ENCODE measurements at regions not wholly inside any gene's neighbourhood (a gene's known extent, or its start where the extent isn't known, plus 50 kb on each side); places are given as distances from the start of the nearest gene placed in this dataset.

DNA sequence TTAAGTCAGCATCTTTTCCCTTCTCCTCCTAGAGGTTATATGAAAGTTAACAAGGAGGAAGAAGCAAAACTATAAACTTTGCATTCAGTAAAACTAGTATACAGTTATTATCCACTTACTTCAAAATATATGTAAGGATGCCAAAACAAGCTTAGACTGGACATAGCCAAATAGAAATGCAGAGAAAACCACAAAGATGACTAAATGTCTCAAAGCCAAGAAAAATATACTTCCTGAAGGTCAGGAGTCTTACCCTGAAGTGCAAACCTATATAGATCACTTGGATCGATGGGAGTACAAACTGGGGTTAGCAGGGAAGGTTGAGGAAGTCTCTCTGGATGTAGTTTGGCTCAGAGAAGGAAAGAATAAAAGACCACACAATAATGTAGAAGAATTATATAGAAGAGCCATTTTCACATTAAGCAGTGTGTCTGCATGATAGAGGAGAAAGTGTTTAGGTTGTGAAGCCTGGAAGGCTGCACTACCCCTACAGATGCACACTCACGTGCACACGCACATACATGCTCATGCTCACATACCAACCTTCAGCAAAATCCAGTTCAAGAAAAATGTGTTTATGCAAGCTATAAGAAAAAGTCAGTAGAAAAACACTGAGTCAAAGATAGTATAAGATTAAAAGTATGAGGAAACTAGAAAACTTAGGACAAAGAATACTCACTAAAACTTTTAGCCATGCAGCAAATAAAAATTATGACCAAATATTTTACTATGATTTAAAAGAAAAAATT is 112.1 kb upstream of the RXFP2 start:
- H3K27me3 ChIP-seq (ENCODE audit: control insufficient read depth in 2 of 2, insufficient read depth in 1 of 2, low read length in 1 of 2), result no peaks in the 10 kb centered on the region
- H3K27ac ChIP-seq (ENCODE audit: low read depth in 1 of 2, low read length in 1 of 2), result no peak overlapping the region
- H3K4me3 ChIP-seq (ENCODE audit: low read length in 2 of 2), result no peak overlapping the region
- no peak for DNase-seq (ENCODE audit: low read depth in 6 of 9, low spot score in 9 of 9)
- no peaks in the 10 kb centered on the region for H3K4me1 ChIP-seq (ENCODE audit: control insufficient read depth in 2 of 2, insufficient read depth in 2 of 2, low read length in 2 of 2)
- H3K36me3 ChIP-seq (ENCODE audit: control insufficient read depth in 2 of 2, insufficient read depth in 2 of 2, low read length in 1 of 2), result no peaks in the 10 kb centered on the region
- no peaks in the 10 kb centered on the region for H3K9me3 ChIP-seq (ENCODE audit: control insufficient read depth in 2 of 2, insufficient read depth in 1 of 2, low read length in 1 of 2)
- WGBS, result 94% methylated on average over 3 of the region's 3 CpGs

DNA sequence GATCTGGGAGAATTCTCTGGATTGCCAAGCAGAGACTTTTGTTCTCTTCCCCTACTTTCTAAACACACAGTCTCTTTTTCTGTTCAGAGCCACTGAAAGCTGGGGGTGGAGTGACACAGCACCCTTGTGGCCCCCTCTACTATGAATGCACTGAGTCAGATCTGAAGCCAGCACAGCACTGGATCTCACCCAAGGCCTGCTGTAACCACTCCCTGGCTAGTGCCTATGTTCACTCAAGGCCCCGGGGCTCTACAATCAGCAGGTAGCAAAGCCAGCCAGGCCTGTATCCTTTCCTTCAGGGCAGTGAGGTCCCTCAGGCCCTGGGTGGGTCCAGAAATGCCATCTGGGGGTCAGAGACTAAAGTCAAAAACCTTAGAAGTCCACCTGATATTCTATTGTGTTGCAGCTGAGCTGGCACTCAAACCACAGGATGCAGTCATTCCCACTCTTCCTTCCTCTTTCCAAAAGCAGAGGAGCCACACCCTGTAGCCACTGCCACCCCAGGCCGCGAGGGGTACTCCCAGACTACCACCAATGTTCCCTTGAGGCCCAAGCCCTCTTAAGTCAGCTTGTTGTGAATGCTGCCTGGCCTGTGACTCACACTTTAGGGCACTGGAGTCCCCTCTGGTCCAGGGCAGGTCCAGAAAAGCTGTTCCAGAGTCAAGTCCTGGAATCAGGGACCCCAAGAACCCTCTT is 110.1 kb upstream of the RXFP2 start:
- Histone ChIP-seq H3K9me3 (ENCODE audit: control insufficient read depth in 2 of 2, insufficient read depth in 1 of 2, low read length in 1 of 2) (no peaks in the 10 kb centered on the region), H3K36me3 (ENCODE audit: control insufficient read depth in 2 of 2, insufficient read depth in 2 of 2, low read length in 1 of 2) (no peaks in the 10 kb centered on the region), H3K4me1 (ENCODE audit: control insufficient read depth in 2 of 2, insufficient read depth in 2 of 2, low read length in 2 of 2) (no peaks in the 10 kb centered on the region), H3K4me3 (ENCODE audit: low read length in 2 of 2) (no peak overlapping the region), H3K27me3 (ENCODE audit: control insufficient read depth in 2 of 2, insufficient read depth in 1 of 2, low read length in 1 of 2) (no peaks in the 10 kb centered on the region), H3K27ac (ENCODE audit: low read depth in 1 of 2, low read length in 1 of 2) (no peak overlapping the region)
- DNase-seq (ENCODE audit: low read depth in 6 of 9, low spot score in 9 of 9), result no peak
- WGBS, result 27% methylated on average over 3 of the region's 3 CpGs

DNA sequence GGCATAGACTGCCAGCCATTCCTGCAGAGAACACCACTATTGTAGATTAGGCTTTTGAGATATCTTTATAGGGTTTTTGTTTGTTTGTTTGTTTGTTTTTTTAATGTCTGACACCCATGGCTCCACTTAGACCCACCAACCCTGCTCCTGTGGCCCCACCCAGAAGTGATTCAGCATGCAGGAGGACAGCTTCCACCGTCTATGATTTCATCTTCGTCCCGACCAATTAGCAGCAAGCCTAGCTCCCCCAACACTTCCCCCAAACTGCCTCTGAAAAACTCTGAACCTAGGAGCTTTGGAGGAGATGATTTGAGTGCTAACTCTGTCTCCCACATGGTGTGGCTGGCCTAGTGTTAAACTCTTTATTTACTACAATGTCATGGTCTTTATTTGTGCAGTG is 108.3 kb upstream of the RXFP2 start:
- H3K4me3 ChIP-seq (ENCODE audit: low read length in 2 of 2), result no peak overlapping the region
- no peak overlapping the region for H3K27ac ChIP-seq (ENCODE audit: low read depth in 1 of 2, low read length in 1 of 2)
- no peaks in the 10 kb centered on the region for H3K36me3 ChIP-seq (ENCODE audit: control insufficient read depth in 2 of 2, insufficient read depth in 2 of 2, low read length in 1 of 2)
- 70% methylated on average over 3 of the region's 3 CpGs for WGBS
- H3K9me3 ChIP-seq (ENCODE audit: control insufficient read depth in 2 of 2, insufficient read depth in 1 of 2, low read length in 1 of 2), result no peaks in the 10 kb centered on the region
- H3K4me1 ChIP-seq (ENCODE audit: control insufficient read depth in 2 of 2, insufficient read depth in 2 of 2, low read length in 2 of 2), result no peaks in the 10 kb centered on the region
- no peak for DNase-seq (ENCODE audit: low read depth in 6 of 9, low spot score in 9 of 9)
- no peaks in the 10 kb centered on the region for H3K27me3 ChIP-seq (ENCODE audit: control insufficient read depth in 2 of 2, insufficient read depth in 1 of 2, low read length in 1 of 2)

- no peak overlapping the region for H3K27ac ChIP-seq (ENCODE audit: low read depth in 1 of 2, low read length in 1 of 2)
- no peaks in the 10 kb centered on the region for H3K9me3 ChIP-seq (ENCODE audit: control insufficient read depth in 2 of 2, insufficient read depth in 1 of 2, low read length in 1 of 2)
- no peak overlapping the region for H3K4me3 ChIP-seq (ENCODE audit: low read length in 2 of 2)
- H3K27me3 ChIP-seq (ENCODE audit: control insufficient read depth in 2 of 2, insufficient read depth in 1 of 2, low read length in 1 of 2), result no peaks in the 10 kb centered on the region
- no peaks in the 10 kb centered on the region for H3K36me3 ChIP-seq (ENCODE audit: control insufficient read depth in 2 of 2, insufficient read depth in 2 of 2, low read length in 1 of 2)
- no peaks in the 10 kb centered on the region for H3K4me1 ChIP-seq (ENCODE audit: control insufficient read depth in 2 of 2, insufficient read depth in 2 of 2, low read length in 2 of 2)
- no peak for DNase-seq (ENCODE audit: low read depth in 6 of 9, low spot score in 9 of 9)
These were observed 107.6 kb upstream of the RXFP2 start for GRCh38 chr13:31631746-31632145.

- no peak overlapping the region for H3K27ac ChIP-seq (ENCODE audit: low read depth in 1 of 2, low read length in 1 of 2)
These were observed 100.7 kb upstream of the RXFP2 start for GRCh38 chr13:31638577-31638976.

DNA sequence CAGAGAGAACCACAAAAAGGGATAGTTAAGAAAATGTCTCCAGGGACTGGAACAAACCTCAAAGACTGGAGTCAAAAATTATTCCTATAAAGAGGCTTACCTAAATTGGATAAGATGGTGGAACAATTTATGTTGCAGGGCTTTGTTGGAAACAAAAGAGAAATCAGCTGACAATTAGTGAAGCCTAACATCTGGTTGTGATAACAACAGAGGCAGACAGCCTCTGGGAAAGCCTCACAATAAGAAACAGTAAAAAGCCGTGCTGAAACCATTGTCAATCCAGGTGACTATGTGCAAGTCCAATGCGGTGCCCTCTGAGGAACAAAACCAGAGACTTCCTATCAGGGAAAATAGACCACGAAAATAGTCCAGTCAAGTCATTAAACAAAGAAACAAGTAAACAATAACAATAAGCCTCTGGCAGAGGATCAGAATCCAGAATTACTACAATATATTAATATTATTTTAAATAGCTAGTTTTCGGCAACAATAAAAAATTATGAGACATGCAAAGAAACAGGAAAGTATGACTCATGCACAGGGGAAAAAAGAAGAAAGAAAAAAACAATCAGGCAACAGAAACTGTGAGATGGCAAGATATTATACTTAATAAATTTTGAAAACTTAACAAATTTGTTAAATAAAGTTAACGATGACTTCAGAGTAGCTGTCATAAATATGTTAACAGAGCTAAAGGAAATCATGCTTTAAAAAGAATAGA is 99.7 kb upstream of the RXFP2 start:
- DNase-seq (ENCODE audit: low read depth in 6 of 9, low spot score in 9 of 9), result no peak
- H3K36me3 ChIP-seq (ENCODE audit: control insufficient read depth in 2 of 2, insufficient read depth in 2 of 2, low read length in 1 of 2), result no peaks in the 10 kb centered on the region
- no peaks in the 10 kb centered on the region for H3K27me3 ChIP-seq (ENCODE audit: control insufficient read depth in 2 of 2, insufficient read depth in 1 of 2, low read length in 1 of 2)
- no peak overlapping the region for H3K4me3 ChIP-seq (ENCODE audit: low read length in 2 of 2)
- peaks cover 0 to 7% of the 10 kb centered on the region in 2 donors for H3K9me3 ChIP-seq (ENCODE audit: control insufficient read depth in 2 of 2, insufficient read depth in 1 of 2, low read length in 1 of 2)
- no peak overlapping the region for H3K27ac ChIP-seq (ENCODE audit: low read depth in 1 of 2, low read length in 1 of 2)
- H3K4me1 ChIP-seq (ENCODE audit: control insufficient read depth in 2 of 2, insufficient read depth in 2 of 2, low read length in 2 of 2), result no peaks in the 10 kb centered on the region
- WGBS, result 86% methylated on average over 5 of the region's 5 CpGs

More at GRCh38 chr13:31638577-31638976, 100.7 kb upstream of the RXFP2 start:
- Histone ChIP-seq H3K9me3 (ENCODE audit: control insufficient read depth in 2 of 2, insufficient read depth in 1 of 2, low read length in 1 of 2) (peaks cover 0 to 7% of the 10 kb centered on the region in 2 donors), H3K36me3 (ENCODE audit: control insufficient read depth in 2 of 2, insufficient read depth in 2 of 2, low read length in 1 of 2) (no peaks in the 10 kb centered on the region), H3K4me1 (ENCODE audit: control insufficient read depth in 2 of 2, insufficient read depth in 2 of 2, low read length in 2 of 2) (no peaks in the 10 kb centered on the region), H3K4me3 (ENCODE audit: low read length in 2 of 2) (no peak overlapping the region), H3K27me3 (ENCODE audit: control insufficient read depth in 2 of 2, insufficient read depth in 1 of 2, low read length in 1 of 2) (no peaks in the 10 kb centered on the region)
- WGBS, result 82% methylated on average over 1 of the region's 1 CpG
- DNase-seq (ENCODE audit: low read depth in 6 of 9, low spot score in 9 of 9), result no peak

GRCh38 chr13:31649766-31650165 is 89.6 kb upstream of the RXFP2 start:
- Histone ChIP-seq H3K4me3 (ENCODE audit: low read length in 2 of 2) (no peak overlapping the region), H3K4me1 (ENCODE audit: control insufficient read depth in 2 of 2, insufficient read depth in 2 of 2, low read length in 2 of 2) (no peaks in the 10 kb centered on the region), H3K27ac (ENCODE audit: low read depth in 1 of 2, low read length in 1 of 2) (no peak overlapping the region), H3K36me3 (ENCODE audit: control insufficient read depth in 2 of 2, insufficient read depth in 2 of 2, low read length in 1 of 2) (no peaks in the 10 kb centered on the region), H3K27me3 (ENCODE audit: control insufficient read depth in 2 of 2, insufficient read depth in 1 of 2, low read length in 1 of 2) (no peaks in the 10 kb centered on the region), H3K9me3 (ENCODE audit: control insufficient read depth in 2 of 2, insufficient read depth in 1 of 2, low read length in 1 of 2) (no peaks in the 10 kb centered on the region)
- no peak for DNase-seq (ENCODE audit: low read depth in 6 of 9, low spot score in 9 of 9)
- 97% methylated on average over 4 of the region's 4 CpGs for WGBS

DNA sequence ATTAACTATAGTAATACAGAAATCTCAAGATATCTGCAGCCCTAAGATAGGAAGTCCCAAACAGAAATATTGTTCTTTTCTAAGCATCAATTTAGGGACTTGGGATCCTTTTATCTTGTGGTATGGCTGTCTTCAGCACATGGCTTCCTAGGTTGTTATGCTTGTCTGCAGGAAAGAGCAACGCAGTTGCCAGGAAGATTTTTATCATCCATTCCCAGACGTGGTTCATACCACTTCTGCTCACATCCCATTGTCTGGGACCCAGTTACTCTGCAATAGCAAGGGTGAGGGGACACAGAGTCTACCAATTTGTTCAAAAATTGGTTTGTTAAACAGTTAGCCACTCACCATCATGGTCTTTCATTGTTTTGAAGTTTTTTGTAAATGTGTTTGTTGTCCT is 85.6 kb upstream of the RXFP2 start:
- Histone ChIP-seq H3K36me3 (ENCODE audit: control insufficient read depth in 2 of 2, insufficient read depth in 2 of 2, low read length in 1 of 2) (no peaks in the 10 kb centered on the region), H3K27me3 (ENCODE audit: control insufficient read depth in 2 of 2, insufficient read depth in 1 of 2, low read length in 1 of 2) (no peaks in the 10 kb centered on the region), H3K9me3 (ENCODE audit: control insufficient read depth in 2 of 2, insufficient read depth in 1 of 2, low read length in 1 of 2) (no peaks in the 10 kb centered on the region), H3K4me1 (ENCODE audit: control insufficient read depth in 2 of 2, insufficient read depth in 2 of 2, low read length in 2 of 2) (no peaks in the 10 kb centered on the region), H3K4me3 (ENCODE audit: low read length in 2 of 2) (no peak overlapping the region), H3K27ac (ENCODE audit: low read depth in 1 of 2, low read length in 1 of 2) (no peak overlapping the region)
- no peak for DNase-seq (ENCODE audit: low read depth in 6 of 9, low spot score in 9 of 9)
- 40% methylated on average over 2 of the region's 2 CpGs for WGBS

DNA sequence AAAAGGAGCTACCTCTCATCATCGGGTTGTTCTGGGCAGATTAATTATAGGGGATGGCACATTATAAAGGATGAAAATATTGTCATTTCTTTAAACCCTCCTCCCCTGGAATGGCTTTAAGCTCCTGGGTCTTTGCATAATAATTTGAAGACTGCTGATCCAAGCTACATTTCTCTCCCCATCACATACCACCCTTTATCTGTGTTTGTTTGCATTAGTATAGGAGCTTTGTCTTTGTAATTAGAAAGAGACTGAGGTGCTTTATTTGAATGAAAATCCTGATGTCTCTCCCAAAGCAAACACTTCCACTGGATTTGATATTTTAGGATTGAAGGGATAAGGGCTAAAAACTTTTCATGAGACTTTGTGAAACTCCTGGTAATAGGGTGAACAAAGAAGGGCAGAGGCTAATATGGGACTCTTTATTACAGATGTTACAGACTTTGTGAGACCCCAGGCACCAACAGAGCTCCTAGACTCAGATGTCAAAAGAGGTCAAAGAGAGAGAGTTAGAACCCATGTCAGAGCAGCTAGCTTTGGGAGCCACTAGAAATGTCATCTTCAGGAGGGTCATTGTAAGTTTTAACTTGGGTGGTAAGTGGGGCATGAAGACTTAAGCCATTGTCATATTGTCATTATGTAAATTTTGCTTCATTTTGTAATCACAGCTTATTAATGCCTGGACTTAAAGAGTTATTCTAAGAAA is 75.3 kb upstream of the RXFP2 start:
- 25% methylated on average over 1 of the region's 1 CpG for WGBS
- Histone ChIP-seq H3K36me3 (ENCODE audit: control insufficient read depth in 2 of 2, insufficient read depth in 2 of 2, low read length in 1 of 2) (no peaks in the 10 kb centered on the region), H3K27ac (ENCODE audit: low read depth in 1 of 2, low read length in 1 of 2) (no peak overlapping the region), H3K27me3 (ENCODE audit: control insufficient read depth in 2 of 2, insufficient read depth in 1 of 2, low read length in 1 of 2) (no peaks in the 10 kb centered on the region), H3K9me3 (ENCODE audit: control insufficient read depth in 2 of 2, insufficient read depth in 1 of 2, low read length in 1 of 2) (no peaks in the 10 kb centered on the region), H3K4me1 (ENCODE audit: control insufficient read depth in 2 of 2, insufficient read depth in 2 of 2, low read length in 2 of 2) (no peaks in the 10 kb centered on the region), H3K4me3 (ENCODE audit: low read length in 2 of 2) (no peak overlapping the region)
- no peak for DNase-seq (ENCODE audit: low read depth in 6 of 9, low spot score in 9 of 9)
